ENCODE measurements at regions not wholly inside any gene's neighbourhood (a gene's known extent, or its start where the extent isn't known, plus 50 kb on each side); places are given as distances from the start of the nearest gene placed in this dataset.

DNA sequence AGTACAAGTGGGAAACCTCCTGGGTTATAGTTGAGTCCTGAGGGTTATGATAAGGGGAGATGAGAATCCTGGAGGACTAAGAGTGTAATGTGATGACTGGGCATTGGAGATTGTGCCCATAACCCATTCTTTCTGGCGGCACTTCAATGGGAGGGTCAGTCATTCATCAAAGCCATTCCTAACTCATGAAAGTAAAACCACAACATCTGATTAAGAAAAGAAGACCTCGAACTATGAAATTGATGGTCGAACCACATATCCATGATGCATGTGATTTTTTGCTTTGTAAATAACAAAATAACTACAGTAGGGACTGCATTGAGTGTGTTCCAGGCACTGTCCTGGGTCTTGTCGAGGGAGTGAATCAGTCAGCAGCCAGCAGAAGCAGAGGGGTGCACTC is 215.1 kb downstream of the SHQ1 start:
- no peaks in the 10 kb centered on the region for H4K20me1 ChIP-seq (ENCODE audit: insufficient read depth)
- H3K9me2 ChIP-seq, result no peaks in the 10 kb centered on the region
- no peak overlapping the region for H3K4me3 ChIP-seq (ENCODE audit: low read depth in 2 of 2, low read length in 1 of 2)
- H2AFZ ChIP-seq (ENCODE audit: low read depth), result no peak overlapping the region
- H3K4me1 ChIP-seq (ENCODE audit: control insufficient read depth in 1 of 2, insufficient read depth in 2 of 2, low read depth in 1 of 2, low read length in 1 of 2), result peaks cover 0 to under 1% of the 10 kb centered on the region in 2 experiments; a peak in 1 of 4 replicates
- TF ChIP-seq NRF1 (IDR thresholded peaks at IDR 0.05; ENCODE audit: low read depth, low read length) (no peak), GATA2 (CRISPR knock-in tag; IDR thresholded peaks at IDR 0.05) (no peak), NFIC (IDR thresholded peaks at IDR 0.05; ENCODE audit: borderline replicate concordance) (no peak), TCF12 (IDR thresholded peaks at IDR 0.05) (no peak), FOXJ3 (CRISPR knock-in tag; IDR thresholded peaks at IDR 0.05) (no peak), JUND (IDR thresholded peaks at IDR 0.05) (no peak)
- TF ChIP-seq, protein P1, sequence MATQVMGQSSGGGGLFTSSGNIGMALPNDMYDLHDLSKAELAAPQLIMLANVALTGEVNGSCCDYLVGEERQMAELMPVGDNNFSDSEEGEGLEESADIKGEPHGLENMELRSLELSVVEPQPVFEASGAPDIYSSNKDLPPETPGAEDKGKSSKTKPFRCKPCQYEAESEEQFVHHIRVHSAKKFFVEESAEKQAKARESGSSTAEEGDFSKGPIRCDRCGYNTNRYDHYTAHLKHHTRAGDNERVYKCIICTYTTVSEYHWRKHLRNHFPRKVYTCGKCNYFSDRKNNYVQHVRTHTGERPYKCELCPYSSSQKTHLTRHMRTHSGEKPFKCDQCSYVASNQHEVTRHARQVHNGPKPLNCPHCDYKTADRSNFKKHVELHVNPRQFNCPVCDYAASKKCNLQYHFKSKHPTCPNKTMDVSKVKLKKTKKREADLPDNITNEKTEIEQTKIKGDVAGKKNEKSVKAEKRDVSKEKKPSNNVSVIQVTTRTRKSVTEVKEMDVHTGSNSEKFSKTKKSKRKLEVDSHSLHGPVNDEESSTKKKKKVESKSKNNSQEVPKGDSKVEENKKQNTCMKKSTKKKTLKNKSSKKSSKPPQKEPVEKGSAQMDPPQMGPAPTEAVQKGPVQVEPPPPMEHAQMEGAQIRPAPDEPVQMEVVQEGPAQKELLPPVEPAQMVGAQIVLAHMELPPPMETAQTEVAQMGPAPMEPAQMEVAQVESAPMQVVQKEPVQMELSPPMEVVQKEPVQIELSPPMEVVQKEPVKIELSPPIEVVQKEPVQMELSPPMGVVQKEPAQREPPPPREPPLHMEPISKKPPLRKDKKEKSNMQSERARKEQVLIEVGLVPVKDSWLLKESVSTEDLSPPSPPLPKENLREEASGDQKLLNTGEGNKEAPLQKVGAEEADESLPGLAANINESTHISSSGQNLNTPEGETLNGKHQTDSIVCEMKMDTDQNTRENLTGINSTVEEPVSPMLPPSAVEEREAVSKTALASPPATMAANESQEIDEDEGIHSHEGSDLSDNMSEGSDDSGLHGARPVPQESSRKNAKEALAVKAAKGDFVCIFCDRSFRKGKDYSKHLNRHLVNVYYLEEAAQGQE (IDR thresholded peaks at IDR 0.05; ENCODE audit: low read depth, low read length), result no peak
- no peaks in the 10 kb centered on the region for H3K9me3 ChIP-seq
- no peak for DNase-seq
- POLR2A ChIA-PET, result interaction anchor here (0.6 kb wide), 1 partner anchor 827 kb away, joined by 3 read pairs; no protein-coding TSS in a partner anchor
- no peak overlapping the region for H3K9ac ChIP-seq
- no peaks in the 10 kb centered on the region for H3F3A ChIP-seq (replicated peaks; ENCODE audit: insufficient read depth)
- H3K27me3 ChIP-seq (ENCODE audit: insufficient read depth), result no peaks in the 10 kb centered on the region
- no peaks in the 10 kb centered on the region for H3K79me2 ChIP-seq (ENCODE audit: insufficient read depth)
- H3K27ac ChIP-seq (ENCODE audit: low read depth in 2 of 2, low read length in 1 of 2), result no peak overlapping the region
- no peaks in the 10 kb centered on the region for H3K36me3 ChIP-seq (replicated peaks in 1 of 2; ENCODE audit: control insufficient read depth in 1 of 2, insufficient read depth in 2 of 2, low read length in 1 of 2)
- CTCF ChIA-PET, result no interaction called here
- WGBS (ENCODE audit: low lambda C conversion rate), result 42% methylated on average over 4 of the region's 4 CpGs
- H3K4me2 ChIP-seq, result no peak overlapping the region

DNA sequence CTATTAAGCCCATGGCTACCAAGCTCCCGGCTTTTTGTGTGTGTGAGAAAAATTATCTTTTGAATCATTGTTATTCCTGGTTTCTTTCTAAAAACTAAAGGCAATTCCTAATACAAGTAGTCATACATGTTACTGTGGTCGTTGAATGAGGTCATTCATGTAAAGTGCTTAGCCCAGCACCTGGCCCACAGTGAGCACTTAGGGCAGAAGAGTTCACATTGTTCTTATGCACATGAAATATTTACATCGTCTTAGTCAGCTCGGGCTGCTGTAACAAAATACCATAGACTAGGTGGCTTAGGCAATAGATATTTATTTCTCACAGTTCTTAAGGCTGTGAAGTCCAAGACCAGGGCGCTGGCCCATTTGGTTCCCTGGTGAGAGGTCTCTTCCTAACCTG is 216.1 kb downstream of the SHQ1 start:
- no peak overlapping the region for H3K4me3 ChIP-seq (ENCODE audit: low read depth in 2 of 2, low read length in 1 of 2)
- H3K4me1 ChIP-seq (ENCODE audit: control insufficient read depth in 1 of 2, insufficient read depth in 2 of 2, low read depth in 1 of 2, low read length in 1 of 2), result peaks cover 0 to 4% of the 10 kb centered on the region in 2 experiments; a peak in 1 of 4 replicates
- CTCF ChIA-PET, result interaction anchor here (1.8 kb wide), 1 partner anchor 12 kb away, joined by 5 read pairs; no protein-coding TSS in a partner anchor
- no peaks in the 10 kb centered on the region for H3K27me3 ChIP-seq (ENCODE audit: insufficient read depth)
- H3K79me2 ChIP-seq (ENCODE audit: insufficient read depth), result no peaks in the 10 kb centered on the region
- no peak overlapping the region for H3K27ac ChIP-seq (ENCODE audit: low read depth in 2 of 2, low read length in 1 of 2)
- H3K9me2 ChIP-seq, result no peaks in the 10 kb centered on the region
- POLR2A ChIA-PET, result no interaction called here
- TF ChIP-seq MXI1 (IDR thresholded peaks at IDR 0.05; ENCODE audit: low read depth, low read length) (no peak), GABPA (IDR thresholded peaks at IDR 0.05; ENCODE audit: low read depth) (no peak), SIN3A (IDR thresholded peaks at IDR 0.05; ENCODE audit: borderline replicate concordance, low read depth, low read length) (no peak), POLR2AphosphoS5 (IDR thresholded peaks at IDR 0.05; ENCODE audit: low read depth, low read length) (no peak), CHD2 (IDR thresholded peaks at IDR 0.05; ENCODE audit: low read length, partially characterized antibody) (no peak), JUND (IDR thresholded peaks at IDR 0.05) (no peak)
- TF ChIP-seq, protein P2, sequence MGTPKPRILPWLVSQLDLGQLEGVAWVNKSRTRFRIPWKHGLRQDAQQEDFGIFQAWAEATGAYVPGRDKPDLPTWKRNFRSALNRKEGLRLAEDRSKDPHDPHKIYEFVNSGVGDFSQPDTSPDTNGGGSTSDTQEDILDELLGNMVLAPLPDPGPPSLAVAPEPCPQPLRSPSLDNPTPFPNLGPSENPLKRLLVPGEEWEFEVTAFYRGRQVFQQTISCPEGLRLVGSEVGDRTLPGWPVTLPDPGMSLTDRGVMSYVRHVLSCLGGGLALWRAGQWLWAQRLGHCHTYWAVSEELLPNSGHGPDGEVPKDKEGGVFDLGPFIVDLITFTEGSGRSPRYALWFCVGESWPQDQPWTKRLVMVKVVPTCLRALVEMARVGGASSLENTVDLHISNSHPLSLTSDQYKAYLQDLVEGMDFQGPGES (IDR thresholded peaks at IDR 0.05; ENCODE audit: low read depth, low read length), result no peak
- no peaks in the 10 kb centered on the region for H3K9me3 ChIP-seq
- DNase-seq, result no peak
- no peaks in the 10 kb centered on the region for H3K36me3 ChIP-seq (replicated peaks in 1 of 2; ENCODE audit: control insufficient read depth in 1 of 2, insufficient read depth in 2 of 2, low read length in 1 of 2)
- no peaks in the 10 kb centered on the region for H4K20me1 ChIP-seq (ENCODE audit: insufficient read depth)
- no peak overlapping the region for H3K9ac ChIP-seq
- H3K4me2 ChIP-seq, result no peak overlapping the region
- H3F3A ChIP-seq (replicated peaks; ENCODE audit: insufficient read depth), result no peaks in the 10 kb centered on the region
- no peak overlapping the region for H2AFZ ChIP-seq (ENCODE audit: low read depth)
- 43% methylated on average over 5 of the region's 5 CpGs for WGBS (ENCODE audit: low lambda C conversion rate)
